ENCODE measurements at regions not wholly inside any gene's neighbourhood (a gene's known extent, or its start where the extent isn't known, plus 50 kb on each side); places are given as distances from the start of the nearest gene placed in this dataset.

DNA sequence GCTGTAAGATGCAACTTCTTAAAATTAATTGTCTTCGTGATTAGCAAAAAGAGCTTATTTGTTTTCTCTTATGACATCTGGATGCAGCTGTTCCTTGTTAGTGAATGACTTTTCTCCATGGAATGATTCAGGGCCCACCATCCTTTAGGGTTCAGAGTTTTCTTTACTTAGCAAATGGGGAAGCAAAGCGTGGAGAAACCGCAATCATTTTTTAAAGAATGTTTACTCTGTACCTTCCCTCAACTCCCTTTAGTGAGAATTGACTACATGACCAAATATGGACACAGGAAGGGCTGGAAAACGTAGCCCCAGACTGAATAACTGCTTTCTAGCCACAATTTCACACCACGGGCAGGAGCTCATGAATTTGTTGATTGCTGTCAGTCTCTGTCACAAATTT is 130.1 kb downstream of the EDEM1 start:
- TF ChIP-seq, protein P1, sequence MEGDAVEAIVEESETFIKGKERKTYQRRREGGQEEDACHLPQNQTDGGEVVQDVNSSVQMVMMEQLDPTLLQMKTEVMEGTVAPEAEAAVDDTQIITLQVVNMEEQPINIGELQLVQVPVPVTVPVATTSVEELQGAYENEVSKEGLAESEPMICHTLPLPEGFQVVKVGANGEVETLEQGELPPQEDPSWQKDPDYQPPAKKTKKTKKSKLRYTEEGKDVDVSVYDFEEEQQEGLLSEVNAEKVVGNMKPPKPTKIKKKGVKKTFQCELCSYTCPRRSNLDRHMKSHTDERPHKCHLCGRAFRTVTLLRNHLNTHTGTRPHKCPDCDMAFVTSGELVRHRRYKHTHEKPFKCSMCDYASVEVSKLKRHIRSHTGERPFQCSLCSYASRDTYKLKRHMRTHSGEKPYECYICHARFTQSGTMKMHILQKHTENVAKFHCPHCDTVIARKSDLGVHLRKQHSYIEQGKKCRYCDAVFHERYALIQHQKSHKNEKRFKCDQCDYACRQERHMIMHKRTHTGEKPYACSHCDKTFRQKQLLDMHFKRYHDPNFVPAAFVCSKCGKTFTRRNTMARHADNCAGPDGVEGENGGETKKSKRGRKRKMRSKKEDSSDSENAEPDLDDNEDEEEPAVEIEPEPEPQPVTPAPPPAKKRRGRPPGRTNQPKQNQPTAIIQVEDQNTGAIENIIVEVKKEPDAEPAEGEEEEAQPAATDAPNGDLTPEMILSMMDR (IDR thresholded peaks at IDR 0.05): no peak
- no peak for TF ChIP-seq POLR2A (IDR thresholded peaks at IDR 0.05)
- H3K4me1 ChIP-seq: no peaks in the 10 kb centered on the region
- no peak overlapping the region for H3K27ac ChIP-seq
- no peaks in the 10 kb centered on the region for H3K27me3 ChIP-seq
- H3K9me3 ChIP-seq: no peaks in the 10 kb centered on the region
- DNase-seq: no peak
- no peaks in the 10 kb centered on the region for H3K36me3 ChIP-seq
- H3K4me3 ChIP-seq: no peak overlapping the region

DNA sequence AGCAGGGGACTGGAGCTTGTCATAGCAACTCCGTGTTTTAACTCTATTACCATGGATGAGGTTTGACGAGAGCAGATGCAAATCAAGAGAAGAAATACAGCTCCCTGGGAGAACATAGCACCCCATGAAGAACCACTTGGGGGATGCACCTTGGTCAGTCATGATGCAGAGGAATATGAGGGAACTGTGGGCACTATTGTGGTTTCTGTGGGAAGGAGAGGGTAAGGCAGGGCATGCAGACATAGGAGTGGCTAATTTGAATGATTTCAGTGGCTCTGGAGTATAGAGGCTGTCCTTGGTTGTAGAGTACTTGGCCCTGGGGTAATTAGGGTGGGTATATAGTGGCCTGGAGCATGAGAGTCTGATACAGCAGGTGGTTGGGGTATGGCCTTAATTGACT is 131.9 kb downstream of the EDEM1 start:
- no peak for DNase-seq
- H3K36me3 ChIP-seq: no peaks in the 10 kb centered on the region
- H3K4me3 ChIP-seq: no peak overlapping the region
- no peak for TF ChIP-seq POLR2A (IDR thresholded peaks at IDR 0.05)
- TF ChIP-seq, protein P1 (IDR thresholded peaks at IDR 0.05): no peak
- H3K4me1 ChIP-seq: no peaks in the 10 kb centered on the region
- no peak overlapping the region for H3K27ac ChIP-seq
- no peaks in the 10 kb centered on the region for H3K27me3 ChIP-seq
- H3K9me3 ChIP-seq: no peaks in the 10 kb centered on the region

DNA sequence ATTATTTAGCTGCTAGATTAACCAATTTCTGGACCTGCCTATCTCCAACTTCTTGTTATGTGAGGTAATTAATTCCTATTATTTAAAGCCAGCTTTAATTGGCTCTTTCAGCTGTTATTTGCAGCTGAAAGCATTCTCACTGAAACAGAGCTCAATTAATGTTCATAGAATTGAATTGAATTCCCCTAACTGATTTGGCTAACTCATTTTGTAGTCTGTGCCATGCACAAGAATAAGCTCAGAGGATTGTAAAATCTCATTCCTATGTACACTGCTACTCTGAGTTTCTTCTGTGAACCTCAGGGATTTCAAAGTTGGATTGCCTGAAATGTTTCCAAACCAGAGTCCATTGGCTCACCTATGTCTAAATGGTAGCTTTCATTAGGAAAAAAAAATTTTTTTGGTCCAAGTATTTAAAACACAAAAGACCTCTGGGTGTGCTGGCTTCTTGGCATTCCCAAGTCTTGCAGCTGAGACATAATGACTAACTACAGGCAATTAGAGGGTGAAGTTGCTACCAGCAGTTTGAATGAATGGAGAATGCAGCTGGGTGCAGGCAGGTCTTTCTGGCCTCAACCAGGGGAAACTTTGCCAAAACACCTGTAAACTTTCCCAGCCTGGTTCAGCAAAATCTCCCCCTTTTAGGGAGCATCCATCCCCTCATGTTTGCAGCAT is 134.3 kb downstream of the EDEM1 start:
- Histone ChIP-seq H3K9me3 (no peaks in the 10 kb centered on the region), H3K27ac (no peak overlapping the region), H3K36me3 (no peaks in the 10 kb centered on the region), H3K27me3 (no peaks in the 10 kb centered on the region), H3K4me1 (no peaks in the 10 kb centered on the region), H3K4me3 (no peak overlapping the region)
- TF ChIP-seq, protein P1 (IDR thresholded peaks at IDR 0.05): no peak
- TF ChIP-seq POLR2A (IDR thresholded peaks at IDR 0.05): no peak
- DNase-seq: no peak

DNA sequence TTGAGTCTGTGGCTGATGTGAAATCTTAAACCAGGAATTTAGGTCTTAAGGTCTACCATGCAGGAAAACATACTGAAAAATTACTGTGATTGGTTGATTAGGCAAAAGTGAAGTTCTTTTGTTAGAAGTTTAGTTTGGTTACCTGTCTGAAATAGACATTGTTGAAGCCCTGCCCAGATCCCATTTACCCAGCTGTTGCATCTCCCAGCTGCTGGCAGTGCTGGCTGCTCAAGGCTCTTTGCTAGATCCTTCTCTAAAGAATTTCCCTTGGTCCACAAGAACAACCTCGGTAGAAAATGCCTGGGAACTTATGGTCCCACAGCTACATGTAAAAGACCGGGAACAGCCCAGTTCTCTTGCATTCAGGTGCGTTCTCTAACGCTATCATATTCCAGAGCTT is 137.3 kb downstream of the EDEM1 start:
- no peak for TF ChIP-seq POLR2A (IDR thresholded peaks at IDR 0.05)
- TF ChIP-seq, protein P1 (IDR thresholded peaks at IDR 0.05): no peak
- no peak overlapping the region for H3K27ac ChIP-seq

DNA sequence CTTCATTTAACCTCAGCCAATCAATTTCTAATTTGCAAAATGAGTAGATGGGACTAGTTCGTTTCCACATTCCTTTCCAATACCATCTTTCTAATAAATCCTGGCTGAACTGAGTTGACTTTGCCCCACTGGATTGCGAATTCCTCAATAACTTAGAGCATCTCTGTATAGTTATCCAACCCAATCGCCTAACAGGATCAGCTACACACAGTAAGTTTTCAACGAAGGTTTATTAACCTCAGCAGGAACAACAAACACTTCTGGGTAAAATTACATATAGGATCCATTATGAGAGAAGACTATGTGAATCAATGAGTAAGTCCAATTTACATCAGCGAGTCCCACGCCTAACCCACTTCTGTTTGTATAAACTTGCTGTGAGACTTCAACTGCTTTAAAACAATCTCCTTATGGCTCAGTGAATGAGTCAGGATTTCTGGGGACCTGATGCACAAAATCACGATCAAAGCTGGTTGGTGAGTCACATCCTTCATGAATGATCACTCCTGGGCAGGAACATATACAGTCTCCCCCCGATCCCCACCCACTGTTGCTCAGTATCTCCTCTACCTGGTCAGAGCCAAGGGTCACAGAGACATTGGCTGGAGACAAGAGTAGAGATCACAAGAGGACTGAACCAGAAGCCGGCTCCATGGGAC is 142.8 kb downstream of the EDEM1 start:
- H3K4me1 ChIP-seq: peaks cover 0 to 7% (median 0%) of the 10 kb centered on the region in 4 donors
- no peak for DNase-seq
- H3K4me3 ChIP-seq: no peak overlapping the region
- TF ChIP-seq POLR2A (IDR thresholded peaks at IDR 0.05): no peak
- TF ChIP-seq, protein P1 (IDR thresholded peaks at IDR 0.05): no peak
- no peaks in the 10 kb centered on the region for H3K36me3 ChIP-seq
- no peaks in the 10 kb centered on the region for H3K27me3 ChIP-seq
- no peaks in the 10 kb centered on the region for H3K9me3 ChIP-seq
- no peak overlapping the region for H3K27ac ChIP-seq

More for the DNA sequence above, 137.3 kb downstream of the EDEM1 start:
- H3K4me3 ChIP-seq: no peak overlapping the region
- no peaks in the 10 kb centered on the region for H3K9me3 ChIP-seq
- H3K27me3 ChIP-seq: no peaks in the 10 kb centered on the region
- no peaks in the 10 kb centered on the region for H3K4me1 ChIP-seq
- H3K36me3 ChIP-seq: no peaks in the 10 kb centered on the region
- DNase-seq: no peak

Data from Peyer's patch (tissue), 4 donors.